GM06990 (cell line): ENCODE measurements at regions not wholly inside any gene's neighbourhood (a gene's known extent, or its start where the extent isn't known, plus 50 kb on each side); places are given as distances from the start of the nearest gene placed in this dataset.

Experiments
- DNase-seq: peaks from one replicate; pipeline ENCODE4 v3.0.0-alpha.2; 2011; ENCODE audit not compliant: insufficient read length; ENCODE audit errors: extremely low read depth
- H3K27me3 ChIP-seq: replicated peaks from 2 replicates; pipeline ENCODE4 v1.6.0; 2011; ENCODE audit warnings: low read length; ENCODE audit not compliant: control insufficient read depth, insufficient read depth
- H3K36me3 ChIP-seq: 2 replicates; pipeline ENCODE4 v1.5.1; 2011; ENCODE audit warnings: low read length; ENCODE audit not compliant: control insufficient read depth, insufficient read depth
- H3K4me3 ChIP-seq: replicated peaks from 2 replicates; pipeline ENCODE4 v1.5.1; 2011; ENCODE audit warnings: low read depth, mild to moderate bottlenecking, control low read depth, low read length
- CTCF ChIP-seq: IDR thresholded peaks from 2 replicates; pipeline ENCODE4 v1.5.1; 2011; ENCODE audit warnings: low read length, control low read depth, mild to moderate bottlenecking, inconsistent platforms; ENCODE audit not compliant: insufficient read depth, poor library complexity, severe bottlenecking

GRCh38 chr4:138645289-138645688 is 370.3 kb upstream of the NOCT start:
- H3K36me3 ChIP-seq: no peaks in the 10 kb centered on the region
- no peak for TF ChIP-seq CTCF
- no peak for DNase-seq
- H3K4me3 ChIP-seq: no peak overlapping the region
- H3K27me3 ChIP-seq: no peaks in the 10 kb centered on the region

GRCh38 chr4:138644322-138644721 is 371.3 kb upstream of the NOCT start:
- Histone ChIP-seq H3K27me3 (no peaks in the 10 kb centered on the region), H3K4me3 (no peak overlapping the region), H3K36me3 (no peaks in the 10 kb centered on the region)
- no peak for DNase-seq
- TF ChIP-seq CTCF: no peak

GRCh38 chr4:138643827-138644226 is 371.8 kb upstream of the NOCT start:
- no peak for TF ChIP-seq CTCF
- no peak for DNase-seq
- no peaks in the 10 kb centered on the region for H3K36me3 ChIP-seq
- no peak overlapping the region for H3K4me3 ChIP-seq
- H3K27me3 ChIP-seq: no peaks in the 10 kb centered on the region

GRCh38 chr4:138639018-138639741 is 376.4 kb upstream of the NOCT start:
- TF ChIP-seq CTCF: no peak
- no peaks in the 10 kb centered on the region for H3K36me3 ChIP-seq
- H3K27me3 ChIP-seq: peaks cover 1% of the 10 kb centered on the region; the same call in 1 of the 2 replicates
- no peak for DNase-seq
- no peak overlapping the region for H3K4me3 ChIP-seq

- Histone ChIP-seq H3K36me3 (no peaks in the 10 kb centered on the region), H3K27me3 (peaks cover 1% of the 10 kb centered on the region; the same call in 1 of the 2 replicates), H3K4me3 (no peak overlapping the region)
- TF ChIP-seq CTCF: no peak
- no peak for DNase-seq
These were observed 378.8 kb upstream of the NOCT start for GRCh38 chr4:138636781-138637180.
